Hepatocyte (in vitro differentiated cells): ENCODE measurements at regions not wholly inside any gene's neighbourhood (a gene's known extent, or its start where the extent isn't known, plus 50 kb on each side); places are given as distances from the start of the nearest gene placed in this dataset.

Experiments
- CTCF ChIP-seq: fragments of 200-600 bp; sonication (generic); IDR thresholded peaks from 2 replicates; pipeline ENCODE4 v1.5.1; 2016; ENCODE audit warnings: antibody characterized with exemption, mild to moderate bottlenecking; ENCODE audit not compliant: poor library complexity
- EZH2 ChIP-seq: fragments of 200-600 bp; sonication (generic); IDR thresholded peaks from 2 replicates; pipeline ENCODE4 v1.6.1; 2016; ENCODE audit warnings: antibody characterized with exemption, mild to moderate bottlenecking, borderline replicate concordance

- TF ChIP-seq CTCF (no peak), EZH2 (no peak)
Observed at GRCh38 chr16:5378531-5378930, 280.9 kb upstream of the EEF2KMT start.
